MCF 10A (cell line): ENCODE measurements at regions not wholly inside any gene's neighbourhood (a gene's known extent, or its start where the extent isn't known, plus 50 kb on each side); places are given as distances from the start of the nearest gene placed in this dataset.

Source experiments
- BruUV-seq: library from RNA; stranded (reverse); fragments of 400-500 nt; replicated peaks from 2 replicates; lab custom pipeline; 2021; lab: Mats Ljungman, UMichigan
- CTCF ChIA-PET: fragments of 300-600 bp; sonication (Branson Sonifier 250); formaldehyde crosslinking; extraction: SDS; loops from one replicate; lab custom pipeline; 2021; ENCODE audit warnings: antibody characterized with exemption, inconsistent platforms; lab: Yijun Ruan, JAX
- POLR2A ChIA-PET: fragments of 300-600, 350-650 bp; sonication (Branson Sonifier 250); formaldehyde crosslinking; extraction: SDS; loops from one replicate; lab custom pipeline; 2020; ENCODE audit warnings: antibody characterized with exemption, inconsistent platforms; lab: Yijun Ruan, JAX
- DNase-seq: peaks from one replicate; pipeline ENCODE4 v3.0.0-alpha.2; 2018; ENCODE audit not compliant: unreplicated experiment
- H3K27ac Mint-ChIP-seq: one replicate; pipeline ENCODE4 v1.8.0; 2022; ENCODE audit warnings: mild to moderate bottlenecking, low read depth, mixed read lengths; ENCODE audit not compliant: unreplicated experiment
- H3K27me3 Mint-ChIP-seq: one replicate; pipeline ENCODE4 v1.8.0; 2022; ENCODE audit warnings: mixed read lengths; ENCODE audit not compliant: insufficient read depth, unreplicated experiment
- H3K36me3 Mint-ChIP-seq: one replicate; pipeline ENCODE4 v1.8.0; 2022; ENCODE audit warnings: mild to moderate bottlenecking, moderate library complexity, mixed read lengths; ENCODE audit not compliant: insufficient read depth, unreplicated experiment
- H3K4me1 Mint-ChIP-seq: one replicate; pipeline ENCODE4 v1.8.0; 2022; ENCODE audit warnings: mixed read lengths; ENCODE audit not compliant: insufficient read depth, unreplicated experiment
- H3K4me3 Mint-ChIP-seq: one replicate; pipeline ENCODE4 v1.8.0; 2022; ENCODE audit warnings: mild to moderate bottlenecking, moderate library complexity, mixed read lengths; ENCODE audit not compliant: unreplicated experiment
- H3K9me3 Mint-ChIP-seq: one replicate; pipeline ENCODE4 v1.8.0; 2022; ENCODE audit warnings: mixed read lengths; ENCODE audit not compliant: unreplicated experiment
- intact Hi-C: fragments of 100-400 bp; cut with micrococcal nuclease; formaldehyde crosslinking; loops from 2 replicates; pipeline ENCODE4 v1.14.1; 2022
- TF ChIP-seq, protein P1 (sequence below): fragments of 200-600 bp; IDR thresholded peaks from one replicate; pipeline ENCODE4 v1.8.0; 2022; ENCODE audit warnings: antibody characterized with exemption, mild to moderate bottlenecking; ENCODE audit not compliant: unreplicated experiment

DNA sequence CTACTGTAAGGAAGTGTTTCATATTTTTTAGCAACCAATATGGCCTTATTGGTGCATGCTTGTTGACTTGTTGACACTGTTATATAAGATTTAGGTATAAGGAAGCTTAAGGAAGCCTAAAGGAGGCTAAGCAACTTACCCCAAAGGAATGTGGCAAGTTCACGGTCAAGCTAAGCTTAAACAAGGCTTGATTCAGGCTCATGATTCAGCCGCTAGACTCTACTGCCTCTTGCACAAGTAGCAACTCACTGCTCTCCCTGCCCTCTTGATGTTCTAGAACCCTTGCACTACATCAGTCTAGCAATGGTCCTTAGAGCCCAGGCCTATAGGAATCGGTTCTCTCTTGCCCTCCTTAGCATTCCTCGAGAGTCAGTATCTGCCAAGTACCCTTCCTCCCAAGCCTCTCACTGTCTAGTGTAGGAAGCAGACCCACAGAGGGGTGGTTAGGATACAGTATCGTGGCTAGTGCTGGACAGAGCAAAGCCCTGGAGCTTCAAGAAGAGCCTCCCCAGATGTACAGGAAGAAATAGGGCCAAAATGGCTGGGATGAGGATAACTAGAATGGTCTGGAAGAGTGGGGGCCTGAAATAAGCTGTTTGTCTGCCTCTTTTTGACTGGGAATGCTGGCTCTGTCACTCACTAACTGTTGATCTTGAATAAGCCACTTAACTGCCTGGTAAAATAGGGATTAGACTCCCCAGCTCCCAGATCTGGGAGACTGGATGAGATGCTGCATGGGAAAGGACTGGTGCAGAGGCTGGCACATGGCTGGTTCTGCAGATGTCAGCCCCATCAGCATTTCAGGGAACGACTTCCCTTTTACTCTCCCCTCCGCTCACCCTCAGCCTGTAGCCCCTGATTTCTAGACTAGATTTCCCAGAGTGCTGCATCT lies 122.2 kb downstream of the NAV1 start:
- POLR2A ChIA-PET = interaction anchor here (0.6 to 0.8 kb wide), 2 partner anchors 11 to 31 kb away, joined by 3 read pairs; no protein-coding TSS in a partner anchor
- TF ChIP-seq, protein P1, sequence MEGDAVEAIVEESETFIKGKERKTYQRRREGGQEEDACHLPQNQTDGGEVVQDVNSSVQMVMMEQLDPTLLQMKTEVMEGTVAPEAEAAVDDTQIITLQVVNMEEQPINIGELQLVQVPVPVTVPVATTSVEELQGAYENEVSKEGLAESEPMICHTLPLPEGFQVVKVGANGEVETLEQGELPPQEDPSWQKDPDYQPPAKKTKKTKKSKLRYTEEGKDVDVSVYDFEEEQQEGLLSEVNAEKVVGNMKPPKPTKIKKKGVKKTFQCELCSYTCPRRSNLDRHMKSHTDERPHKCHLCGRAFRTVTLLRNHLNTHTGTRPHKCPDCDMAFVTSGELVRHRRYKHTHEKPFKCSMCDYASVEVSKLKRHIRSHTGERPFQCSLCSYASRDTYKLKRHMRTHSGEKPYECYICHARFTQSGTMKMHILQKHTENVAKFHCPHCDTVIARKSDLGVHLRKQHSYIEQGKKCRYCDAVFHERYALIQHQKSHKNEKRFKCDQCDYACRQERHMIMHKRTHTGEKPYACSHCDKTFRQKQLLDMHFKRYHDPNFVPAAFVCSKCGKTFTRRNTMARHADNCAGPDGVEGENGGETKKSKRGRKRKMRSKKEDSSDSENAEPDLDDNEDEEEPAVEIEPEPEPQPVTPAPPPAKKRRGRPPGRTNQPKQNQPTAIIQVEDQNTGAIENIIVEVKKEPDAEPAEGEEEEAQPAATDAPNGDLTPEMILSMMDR = no peak
- DNase-seq = no peak
- Mint-ChIP-seq H3K27me3 (no peaks in the 10 kb centered on the region), H3K36me3 (peaks cover 5% of the 10 kb centered on the region), H3K4me1 (peaks cover 9% of the 10 kb centered on the region), H3K27ac (no peak overlapping the region), H3K9me3 (peaks cover 14% of the 10 kb centered on the region), H3K4me3 (no peak overlapping the region)
- intact Hi-C loops = no loop called here
- no TSS peak for BruUV-seq
- CTCF ChIA-PET = interaction anchor here (0.7 to 1.9 kb wide), 7 partner anchors 8 to 180 kb away, joined by 3 to 6 read pairs (median 3); no protein-coding TSS in a partner anchor

DNA sequence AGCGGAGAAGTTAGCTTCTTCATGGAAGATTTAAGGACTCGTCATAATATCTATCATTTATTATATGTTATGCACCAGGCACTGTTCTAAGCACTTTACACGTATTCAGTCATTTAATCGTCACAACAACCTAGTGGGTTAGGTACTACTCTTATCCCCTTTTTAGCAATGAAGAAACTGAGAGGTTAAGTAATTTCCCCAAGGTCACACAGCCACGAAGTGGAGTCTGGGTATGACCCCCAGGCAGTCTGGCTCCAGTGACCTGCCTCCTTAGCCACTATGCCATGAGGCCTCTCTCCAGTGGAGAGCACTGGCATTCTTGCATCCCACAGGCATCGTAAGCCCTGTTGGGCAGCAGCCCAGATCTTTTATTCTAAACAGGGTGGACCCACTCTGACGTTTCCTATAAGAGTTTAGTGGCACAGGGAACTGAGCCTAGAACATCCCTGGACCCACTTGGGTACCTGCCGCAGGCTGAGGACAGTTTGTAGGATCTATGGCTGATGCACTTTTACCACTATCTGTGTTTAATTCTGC lies 123.0 kb downstream of the NAV1 start:
- ChIA-PET POLR2A (interaction anchor here (0.8 kb wide), 1 partner anchor 12 kb away, joined by 3 read pairs; no protein-coding TSS in a partner anchor), CTCF (interaction anchor here (1.4 to 1.9 kb wide), 3 partner anchors 12 to 103 kb away, joined by 3 to 6 read pairs (median 3); no protein-coding TSS in a partner anchor)
- H3K27ac Mint-ChIP-seq = no peak overlapping the region
- H3K36me3 Mint-ChIP-seq = peaks cover 5% of the 10 kb centered on the region
- TF ChIP-seq, protein P1 = no peak
- peaks cover 14% of the 10 kb centered on the region for H3K9me3 Mint-ChIP-seq
- BruUV-seq = no TSS peak
- peaks cover 5% of the 10 kb centered on the region for H3K4me1 Mint-ChIP-seq
- no peak overlapping the region for H3K4me3 Mint-ChIP-seq
- H3K27me3 Mint-ChIP-seq = no peaks in the 10 kb centered on the region
- DNase-seq = no peak
- intact Hi-C loops = no loop called here

DNA sequence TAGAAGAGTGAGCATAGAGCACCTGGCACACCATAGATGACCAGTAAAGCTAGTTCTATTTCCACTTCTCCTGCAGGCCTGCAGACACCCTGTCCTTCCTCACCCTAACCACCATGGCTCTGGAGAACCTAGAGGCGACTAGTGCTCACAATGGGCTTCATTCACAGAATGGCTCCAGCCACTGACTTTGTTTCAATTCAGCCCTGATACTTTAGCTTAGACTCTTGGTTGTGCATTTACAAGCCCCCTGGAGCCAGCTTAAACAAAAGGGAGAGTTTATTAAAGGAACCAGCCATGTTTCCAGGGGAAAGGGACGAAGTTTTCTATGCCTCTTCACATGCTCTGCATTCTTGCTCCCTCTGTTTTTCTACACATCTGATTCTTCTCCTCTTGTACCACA lies 123.7 kb downstream of the NAV1 start:
- Mint-ChIP-seq H3K4me3 (no peak overlapping the region), H3K27ac (no peak overlapping the region), H3K9me3 (peaks cover 14% of the 10 kb centered on the region), H3K4me1 (no peaks in the 10 kb centered on the region), H3K27me3 (no peaks in the 10 kb centered on the region), H3K36me3 (peaks cover 5% of the 10 kb centered on the region)
- intact Hi-C loops = no loop called here
- TF ChIP-seq, protein P1 = no peak
- BruUV-seq = no TSS peak
- ChIA-PET POLR2A (interaction anchor here (1.4 kb wide), 1 partner anchor 33 kb away, joined by 4 read pairs; no protein-coding TSS in a partner anchor), CTCF (interaction anchor here (1.2 kb wide), 1 partner anchor 103 kb away, joined by 4 read pairs; no protein-coding TSS in a partner anchor)
- no peak for DNase-seq
